NCI-H446 (cell line): ENCODE measurements at regions not wholly inside any gene's neighbourhood (a gene's known extent, or its start where the extent isn't known, plus 50 kb on each side); places are given as distances from the start of the nearest gene placed in this dataset.
A peak's percentile ranks its signal among the peaks of the same experiment; 100 is the strongest.
"Not testable (repeated sequence)": the region's sequence is repeated elsewhere in the genome, so short reads cannot be mapped to it uniquely, and the experiment has no call there.

Source experiments
- DNase-seq, 2 experiments: peaks; one replicate each; lab custom pipeline; 2025; lab: John Stamatoyannopoulos, UW

DNA sequence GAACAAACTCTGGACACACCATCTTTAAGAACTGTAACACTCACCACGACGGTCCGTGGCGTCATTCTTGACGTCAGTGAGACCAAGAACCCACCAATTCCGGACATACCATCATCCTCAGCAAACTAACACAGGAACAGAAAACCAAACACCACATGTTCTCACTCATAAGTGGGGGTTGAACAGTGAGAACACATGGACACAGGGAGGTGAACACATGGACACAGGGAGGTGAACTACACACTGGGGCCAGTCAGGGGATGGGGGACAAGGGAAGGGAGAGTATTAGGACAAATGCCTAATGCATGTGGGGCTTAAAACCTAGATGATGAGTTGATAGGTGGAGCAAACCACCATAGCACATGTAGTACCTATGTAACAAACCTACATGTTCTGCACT, 952.1 kb upstream of the PRR20A start:
- not testable (repeated sequence) for DNase-seq

DNA sequence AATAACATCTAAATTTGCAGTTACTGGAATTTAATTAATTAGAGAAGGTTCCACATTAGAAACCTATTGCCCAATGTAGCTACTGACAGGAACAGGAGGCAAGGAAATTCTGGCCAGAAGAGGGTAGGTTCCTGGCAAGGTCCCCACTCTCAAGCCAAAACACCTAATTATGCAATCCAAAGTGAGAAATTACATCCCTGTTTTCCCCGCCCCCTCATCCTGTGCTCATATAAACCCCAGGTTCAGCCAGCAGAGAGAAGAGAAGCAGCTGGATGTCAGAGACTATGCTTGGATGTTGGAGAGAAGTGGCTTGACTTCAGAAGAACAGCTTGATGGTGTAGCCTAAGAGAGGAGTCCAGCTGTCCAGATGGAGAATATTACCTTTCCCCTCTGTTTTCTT, 951.3 kb upstream of the PRR20A start:
- DNase-seq: peak in 1 of 2 experiments; percentile 6

GRCh38 chr13:56189978-56190377, 950.7 kb upstream of the PRR20A start:
- DNase-seq: no peak

DNA sequence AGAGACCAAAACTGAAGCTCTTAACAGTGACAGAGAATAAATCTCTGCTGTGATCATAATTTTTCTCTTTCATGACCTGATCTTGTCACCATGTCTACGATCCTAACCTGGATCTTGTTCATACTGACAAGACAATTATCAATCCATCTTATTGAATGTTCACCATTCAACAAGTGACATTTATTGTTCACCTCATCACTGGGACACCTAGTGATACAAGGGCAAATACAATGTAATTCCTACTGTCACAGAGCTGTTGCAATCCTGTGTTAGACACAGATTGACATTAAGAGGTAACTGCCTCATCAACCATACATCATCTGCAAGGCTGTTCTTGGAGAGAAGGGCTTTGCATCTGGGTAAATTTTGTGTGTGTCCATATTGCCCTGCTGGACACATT, 942.4 kb upstream of the PRR20A start:
- no peak for DNase-seq

GRCh38 chr13:56201834-56202233, 938.9 kb upstream of the PRR20A start:
- DNase-seq: no peak

DNA sequence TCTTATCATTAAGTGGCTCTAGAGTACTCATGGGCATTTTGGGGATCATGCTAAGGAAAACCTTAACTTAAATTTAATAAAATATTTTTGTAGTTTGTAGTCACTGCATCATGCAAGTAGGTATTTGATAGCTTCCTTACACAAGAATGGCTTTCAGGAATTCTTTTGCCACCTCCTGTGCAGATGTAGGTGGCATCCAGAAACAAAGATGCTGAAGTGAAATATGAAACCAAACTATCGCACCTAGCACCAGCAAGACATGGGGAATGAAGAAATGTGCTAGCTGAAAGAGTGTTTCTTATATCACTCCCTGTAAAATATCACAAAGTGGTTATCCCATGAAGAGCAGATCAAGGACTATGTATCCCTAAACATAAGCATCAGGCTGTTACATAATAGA, 924.5 kb upstream of the PRR20A start:
- DNase-seq: no peak

GRCh38 chr13:56247692-56248091, 893.0 kb upstream of the PRR20A start:
- DNase-seq: no peak

DNA sequence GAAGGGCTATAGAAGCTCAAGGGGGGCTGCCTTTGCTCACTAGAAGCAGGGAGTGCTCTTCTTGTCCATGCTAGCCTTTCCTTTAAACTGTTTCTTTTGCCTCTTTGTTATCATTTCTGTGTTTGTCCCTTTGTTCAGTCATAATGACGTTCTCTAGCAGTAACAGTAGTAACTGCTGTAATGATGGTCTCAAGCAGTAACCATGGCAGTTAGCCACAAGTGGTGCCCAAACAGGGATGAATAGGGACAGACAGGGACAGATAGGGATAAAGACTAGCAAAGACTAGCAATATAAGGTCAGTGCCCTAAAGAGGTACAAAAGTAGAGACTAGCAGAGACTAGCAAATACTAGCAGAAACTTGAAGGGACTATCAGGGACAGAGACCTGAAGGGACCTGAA, 869.0 kb upstream of the PRR20A start:
- DNase-seq: no peak

DNA sequence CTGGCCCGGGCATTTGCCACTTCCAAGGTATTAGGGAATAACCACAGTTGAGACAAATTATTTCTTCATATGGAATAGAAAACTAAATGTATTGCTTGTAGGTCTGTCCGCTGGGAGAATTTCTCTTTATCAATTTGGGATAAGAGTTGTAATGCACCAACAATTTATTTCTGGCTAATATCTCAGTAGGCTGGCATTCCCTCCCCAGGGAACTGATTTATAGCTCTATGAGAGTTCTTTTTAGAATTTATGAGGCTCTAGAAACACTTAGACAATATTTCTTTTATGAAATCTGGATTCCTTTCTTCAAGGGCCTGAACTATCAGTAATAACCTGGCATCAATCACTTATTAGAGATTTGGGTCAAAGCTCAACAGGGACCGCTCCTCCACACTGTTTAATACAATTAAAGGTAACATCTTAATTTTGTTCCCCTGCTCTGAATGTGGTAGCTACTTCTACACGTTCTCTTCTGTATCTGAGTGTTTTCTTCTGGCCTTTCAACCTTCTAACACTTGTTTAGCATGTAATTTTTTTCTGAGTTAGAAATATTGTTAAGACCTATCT, 857.4 kb upstream of the PRR20A start:
- no peak for DNase-seq

DNA sequence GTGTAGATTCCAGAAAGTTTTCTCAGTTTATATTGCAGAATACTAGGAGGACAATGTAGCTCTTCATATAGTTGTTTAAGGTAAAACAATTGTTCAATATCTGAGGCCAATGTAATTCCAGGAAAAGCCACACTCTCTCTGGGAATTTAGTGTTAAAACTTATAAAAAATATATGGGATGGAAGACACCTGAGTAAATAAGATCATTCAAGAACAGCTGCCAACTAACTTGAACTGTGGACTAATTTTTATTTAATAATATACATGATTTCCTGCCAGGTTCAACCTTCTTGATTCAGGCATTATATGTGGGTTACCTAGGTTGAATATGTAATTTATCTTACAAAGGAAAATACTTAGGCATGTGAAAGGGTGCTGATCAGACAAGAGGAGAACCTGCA, 841.1 kb upstream of the PRR20A start:
- DNase-seq: no peak

DNA sequence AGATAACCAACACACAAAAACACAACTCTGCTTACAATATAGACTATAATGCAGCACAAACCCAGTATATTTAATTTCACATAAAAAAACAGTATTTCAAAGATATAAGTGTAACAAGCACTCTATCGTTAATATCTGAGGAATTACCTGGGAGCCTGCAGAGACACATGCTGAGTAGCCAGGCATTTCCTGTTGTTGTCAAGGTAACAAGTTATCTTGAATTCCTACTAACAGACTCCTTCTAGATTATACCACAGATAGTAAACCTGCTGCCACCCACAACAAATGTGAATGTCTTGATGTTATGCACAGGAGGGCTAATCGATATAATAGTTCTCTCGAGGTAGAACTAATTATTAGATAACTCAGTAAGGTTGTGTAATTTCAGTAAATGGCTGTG, 826.0 kb upstream of the PRR20A start:
- DNase-seq: no peak

GRCh38 chr13:56317841-56318240, 822.9 kb upstream of the PRR20A start:
- DNase-seq: peak in 1 of 2 experiments; percentile 27

DNA sequence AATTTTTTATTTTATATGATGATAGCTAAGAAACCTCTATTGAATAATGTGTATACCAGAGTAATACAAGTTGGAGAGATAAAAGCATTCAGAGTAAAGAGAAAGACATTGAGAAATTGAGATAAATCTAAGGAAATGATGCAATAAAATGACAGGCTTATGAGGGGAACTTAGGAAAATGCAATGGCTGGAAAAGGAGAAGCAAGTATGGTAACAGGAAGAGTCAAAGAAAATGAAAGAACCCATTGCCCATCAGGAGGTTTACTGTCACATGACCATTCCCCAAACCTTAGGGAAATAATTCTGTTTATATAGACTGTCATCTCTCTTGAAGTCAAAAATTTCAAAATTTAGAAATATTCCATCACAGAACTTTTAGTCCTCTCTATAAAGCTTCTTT, 808.0 kb upstream of the PRR20A start:
- no peak for DNase-seq

DNA sequence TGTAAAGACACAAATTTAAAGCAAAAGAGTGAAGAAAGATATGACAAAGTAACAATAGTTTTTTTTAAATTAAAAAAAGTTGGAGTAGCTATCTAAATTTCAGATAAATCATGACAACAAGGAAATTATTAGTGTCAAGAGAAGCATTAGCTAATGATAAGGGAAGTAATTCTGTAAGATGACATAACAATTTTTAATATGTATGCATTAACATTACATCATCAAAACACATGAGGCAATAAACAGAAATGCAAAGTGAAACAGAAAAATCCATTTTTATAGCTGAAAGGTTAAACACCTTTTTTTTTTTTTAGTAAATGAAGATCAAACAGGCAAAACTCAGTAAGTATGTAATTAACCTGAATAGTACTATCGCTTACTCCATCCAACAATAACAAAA, 804.9 kb upstream of the PRR20A start:
- DNase-seq: no peak

- no peak for DNase-seq
Observed at GRCh38 chr13:56338421-56338820, 802.3 kb upstream of the PRR20A start.

GRCh38 chr13:56347014-56347413, 793.7 kb upstream of the PRR20A start:
- no peak for DNase-seq

DNA sequence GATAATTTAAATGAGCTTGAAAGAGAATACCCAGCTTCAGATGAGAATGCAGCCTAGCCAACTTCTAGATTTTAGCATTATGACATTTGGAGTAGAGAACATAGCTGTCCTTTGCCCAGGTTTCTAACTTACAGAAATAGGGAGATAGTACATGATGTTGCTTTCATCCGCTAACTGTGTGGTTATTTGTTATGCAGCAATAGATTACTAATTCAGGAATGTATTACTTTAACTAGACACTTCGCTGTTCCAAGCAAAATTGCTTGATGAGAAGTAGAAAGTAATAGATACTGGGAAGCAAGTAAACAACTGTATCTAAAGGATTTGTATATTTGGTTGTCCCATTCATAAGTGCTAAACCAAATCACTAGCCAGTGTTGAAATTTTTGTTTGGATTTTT, 790.9 kb upstream of the PRR20A start:
- no peak for DNase-seq

DNA sequence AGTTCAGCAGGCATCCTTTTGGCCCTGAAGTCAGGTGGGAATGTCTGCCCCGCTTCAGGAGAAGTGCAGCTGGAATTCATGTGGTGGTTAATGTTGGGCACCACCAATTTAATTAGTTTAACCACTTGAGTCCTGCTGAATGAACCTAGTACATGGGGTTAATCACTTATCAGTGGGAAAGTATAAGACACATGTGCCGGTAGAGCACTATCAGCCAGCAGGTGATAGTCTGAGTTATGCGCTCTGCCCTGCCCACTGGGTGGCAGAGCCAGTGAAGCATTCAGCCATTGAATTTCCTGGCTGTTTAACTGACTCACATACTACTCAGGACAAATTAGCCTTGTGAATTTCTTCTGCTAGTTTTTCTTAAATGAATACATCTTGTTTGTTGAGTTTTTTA, 789.7 kb upstream of the PRR20A start:
- peak in 1 of 2 experiments; percentile 3 for DNase-seq

GRCh38 chr13:56352361-56352760, 788.4 kb upstream of the PRR20A start:
- DNase-seq: peak in 1 of 2 experiments; percentile 7

DNA sequence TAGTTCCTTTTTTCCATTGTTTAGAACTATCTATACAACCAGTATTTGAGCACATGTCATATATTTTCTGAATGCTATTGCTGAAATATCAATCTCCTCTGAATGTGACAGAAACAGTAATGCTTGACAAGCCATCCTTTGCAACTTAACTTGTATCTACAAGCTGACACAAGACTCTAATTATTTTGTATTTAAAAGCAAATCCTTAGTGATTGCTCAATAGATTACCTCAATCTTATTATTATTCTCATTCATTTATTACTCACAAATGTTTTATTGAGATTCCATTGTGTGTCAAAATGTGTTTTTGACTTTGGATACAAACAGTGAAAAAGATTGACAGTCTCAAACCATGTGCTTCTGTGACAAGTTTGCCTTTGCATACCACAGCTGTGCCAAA, 787.8 kb upstream of the PRR20A start:
- DNase-seq: peak in 1 of 2 experiments; percentile 5

DNA sequence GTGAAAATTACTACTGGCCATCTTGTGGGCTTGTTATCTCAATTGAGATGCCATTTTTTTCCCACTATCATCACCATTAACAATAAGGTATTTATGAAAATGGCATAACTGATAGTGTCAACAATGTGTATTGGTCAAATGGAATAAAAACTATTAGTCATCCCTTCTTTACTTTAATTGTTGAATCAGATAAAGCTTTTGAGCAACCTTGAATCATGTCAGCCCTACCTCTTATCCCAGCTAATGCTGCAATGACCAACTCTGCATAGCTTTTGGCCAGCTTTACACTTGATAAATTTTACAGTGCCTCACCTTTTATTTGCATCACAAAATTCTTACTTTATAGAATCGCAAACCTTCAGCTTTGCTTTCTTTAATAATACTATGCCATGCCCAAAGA, 784.0 kb upstream of the PRR20A start:
- no peak for DNase-seq

- DNase-seq: no peak
Observed at GRCh38 chr13:56378566-56378965, 762.2 kb upstream of the PRR20A start.

GRCh38 chr13:56393549-56393948, 747.2 kb upstream of the PRR20A start:
- DNase-seq: no peak

DNA sequence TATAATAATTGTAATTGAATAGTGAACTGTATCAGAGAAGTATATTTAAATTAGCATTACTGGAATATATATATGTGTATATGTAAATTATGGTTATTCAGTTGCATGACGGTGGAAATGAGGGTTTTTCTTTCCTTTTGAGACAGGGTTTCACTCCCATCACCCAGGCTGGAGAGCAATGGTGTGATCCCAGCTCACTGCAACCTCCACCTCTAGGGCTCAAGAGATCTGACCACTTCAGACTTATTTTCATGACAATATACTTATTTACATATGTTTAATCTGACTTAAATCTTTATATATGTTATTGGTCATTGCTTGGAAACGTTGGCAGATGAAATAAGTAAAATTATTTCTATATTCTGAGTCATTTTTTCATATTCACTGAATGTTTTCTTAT, 744.4 kb upstream of the PRR20A start:
- no peak for DNase-seq

- peak in 1 of 2 experiments; percentile 26 for DNase-seq
Observed at GRCh38 chr13:56400774-56401173, 739.9 kb upstream of the PRR20A start.
